Panc1 (cell line): ENCODE measurements at regions not wholly inside any gene's neighbourhood (a gene's known extent, or its start where the extent isn't known, plus 50 kb on each side); places are given as distances from the start of the nearest gene placed in this dataset.

Experiments
- ATAC-seq: fragments of 200-7000 bp; cut with Tn5 transposase; 2 replicates; pipeline ENCODE4 v1.9.1; 2020; ENCODE audit warnings: mild to moderate bottlenecking, moderate library complexity
- BruUV-seq: library from RNA; stranded (reverse); fragments of 400-500 nt; replicated peaks from 2 replicates; lab custom pipeline; 2021; lab: Mats Ljungman, UMichigan
- CTCF ChIA-PET: fragments of 300-600 bp; sonication (Branson Sonifier 250); formaldehyde crosslinking; loops from one replicate; lab custom pipeline; 2022; ENCODE audit warnings: antibody characterized with exemption; lab: Charles Lee
- POLR2A ChIA-PET: fragments of 300-600 bp; sonication (Branson Sonifier 250); formaldehyde crosslinking; loops from one replicate; lab custom pipeline; 2022; ENCODE audit warnings: antibody characterized with exemption; lab: Charles Lee
- DNase-seq: peaks from one replicate; pipeline ENCODE4 v3.0.0-alpha.2; 2010; ENCODE audit warnings: low read depth, low spot score
- H3K27ac ChIP-seq: 2 replicates; pipeline ENCODE4 v1.5.1; 2011; ENCODE audit warnings: mild to moderate bottlenecking, low read length, inconsistent platforms
- H3K27me3 ChIP-seq: fragments of 200-500 bp; sonication (Bioruptor generic); 2 replicates; pipeline ENCODE4 v1.6.0; 2014; ENCODE audit warnings: low read length, inconsistent platforms; ENCODE audit not compliant: control insufficient read depth, insufficient read depth
- H3K36me3 ChIP-seq: fragments of 200-500 bp; sonication (Bioruptor generic); 2 replicates; pipeline ENCODE4 v1.5.1; 2014; ENCODE audit warnings: inconsistent platforms, mild to moderate bottlenecking, low read length, moderate library complexity; ENCODE audit not compliant: control insufficient read depth, insufficient read depth
- H3K4me1 ChIP-seq: 2 replicates; pipeline ENCODE4 v1.5.1; 2011; ENCODE audit warnings: inconsistent platforms, mild to moderate bottlenecking, low read length, moderate library complexity; ENCODE audit not compliant: control insufficient read depth, insufficient read depth
- H3K4me3 ChIP-seq, 2 experiments: 2 replicates each; pipeline ENCODE4 v1.5.1; 2011 to 2012; ENCODE audit warnings: low read depth in 2 of 2, low read length in 2 of 2, mild to moderate bottlenecking in 2 of 2, inconsistent platforms in 1 of 2, moderate library complexity in 1 of 2
- H3K9me3 ChIP-seq: fragments of 200-500 bp; sonication (Bioruptor generic); 2 replicates; pipeline ENCODE4 v1.5.1; 2014; ENCODE audit warnings: low read depth, mild to moderate bottlenecking, inconsistent platforms, low read length, moderate library complexity; ENCODE audit not compliant: control insufficient read depth, insufficient read depth
- CTCF ChIP-seq: fragments of 450-650 bp; IDR thresholded peaks from 2 replicates; pipeline ENCODE4 v1.5.1; 2017; ENCODE audit warnings: mild to moderate bottlenecking
- POLR2AphosphoS5 ChIP-seq: IDR thresholded peaks from 2 replicates; pipeline ENCODE4 v1.6.1; 2012; ENCODE audit warnings: mild to moderate bottlenecking, low read depth, low read length, moderate library complexity
- REST ChIP-seq, 2 experiments: IDR thresholded peaks; 2 replicates each; pipeline ENCODE4 v1.6.1; 2011 to 2012; ENCODE audit warnings: low read depth in 2 of 2, control low read depth in 1 of 2, low read length in 1 of 2, mild to moderate bottlenecking in 1 of 2, moderate library complexity in 1 of 2; ENCODE audit not compliant: insufficient read depth in 1 of 2
- SIN3A ChIP-seq: IDR thresholded peaks from 2 replicates; pipeline ENCODE4 v1.6.1; 2012; ENCODE audit warnings: low read depth, mild to moderate bottlenecking, low read length, moderate library complexity, borderline replicate concordance; ENCODE audit not compliant: insufficient read depth
- TCF7L2 ChIP-seq: IDR thresholded peaks from 2 replicates; pipeline ENCODE4 v1.6.1; 2011; ENCODE audit warnings: mild to moderate bottlenecking, low read depth, low read length, inconsistent platforms
- in situ Hi-C: cut with HindIII; loops from 2 replicates; pipeline ENCODE4 v1.10.0; 2016; ENCODE audit warnings: low sequenced_read_pairs, low pct_unique_long_range_greater_than_20kb
- intact Hi-C: fragments of 100-400 bp; cut with micrococcal nuclease; formaldehyde crosslinking; loops from one replicate; pipeline ENCODE4 v1.10.0; 2022; ENCODE audit not compliant: unreplicated experiment

GRCh38 chr12:67433385-67434175, 164.4 kb downstream of the CAND1 start:
- DNase-seq (no peak), ATAC-seq (no peak)
- ChIA-PET POLR2A (no interaction called here), CTCF (no interaction called here)
- Histone ChIP-seq H3K27me3 (peaks cover 2% of the 10 kb centered on the region; the same call in 1 of the 2 replicates), H3K4me1 (no peaks in the 10 kb centered on the region), H3K4me3 (no peak overlapping the region), H3K36me3 (no peaks in the 10 kb centered on the region), H3K27ac (no peak overlapping the region), H3K9me3 (no peaks in the 10 kb centered on the region)
- in situ Hi-C loops (no loop called here), intact Hi-C loops (no loop called here)
- BruUV-seq: no TSS peak
- TF ChIP-seq SIN3A (no peak), REST (IDR thresholded peaks at IDR 0.05; ENCODE audit: insufficient read depth in 1 of 2, low read depth in 2 of 2, low read length in 1 of 2) (no peak), TCF7L2 (no peak), CTCF (no peak), POLR2AphosphoS5 (no peak)

GRCh38 chr12:67434671-67435370, 165.7 kb downstream of the CAND1 start:
- Histone ChIP-seq H3K9me3 (no peaks in the 10 kb centered on the region), H3K4me3 (no peak overlapping the region), H3K4me1 (no peaks in the 10 kb centered on the region), H3K27ac (no peak overlapping the region), H3K27me3 (peaks cover 2% of the 10 kb centered on the region; the same call in 1 of the 2 replicates), H3K36me3 (no peaks in the 10 kb centered on the region)
- CTCF ChIA-PET: no interaction called here
- DNase-seq (no peak), ATAC-seq (no peak)
- in situ Hi-C loops: no loop called here
- intact Hi-C loops: no loop called here
- TF ChIP-seq TCF7L2 (no peak), POLR2AphosphoS5 (no peak), SIN3A (no peak), REST (IDR thresholded peaks at IDR 0.05; ENCODE audit: insufficient read depth in 1 of 2, low read depth in 2 of 2, low read length in 1 of 2) (no peak), CTCF (no peak)
- BruUV-seq: no TSS peak
- POLR2A ChIA-PET: no interaction called here
